Trophoblast cell (in vitro differentiated cells and primary cell): ENCODE measurements at regions not wholly inside any gene's neighbourhood (a gene's known extent, or its start where the extent isn't known, plus 50 kb on each side); places are given as distances from the start of the nearest gene placed in this dataset.

ENCODE experiments used
- DNase-seq, 2 donors: peaks; one replicate each; pipeline ENCODE4 v3.0.0-alpha.2; 2016
- H2AFZ ChIP-seq: 2 replicates; pipeline ENCODE4 v1.6.1; 2013; ENCODE audit warnings: low read length, moderate library complexity, mild to moderate bottlenecking; ENCODE audit not compliant: insufficient read depth, poor library complexity
- H2AK5ac ChIP-seq: 2 replicates; pipeline ENCODE4 v1.6.1; 2013; ENCODE audit warnings: mild to moderate bottlenecking, low read length
- H2BK120ac ChIP-seq: 2 replicates; pipeline ENCODE4 v1.6.1; 2013; ENCODE audit warnings: low read length, mild to moderate bottlenecking, moderate library complexity; ENCODE audit not compliant: insufficient read depth, poor library complexity
- H2BK12ac ChIP-seq: 2 replicates; pipeline ENCODE4 v1.6.1; 2013; ENCODE audit warnings: mild to moderate bottlenecking, low read length, moderate library complexity
- H2BK5ac ChIP-seq: 2 replicates; pipeline ENCODE4 v1.6.1; 2013; ENCODE audit warnings: low read length, low read depth, moderate library complexity, mild to moderate bottlenecking; ENCODE audit not compliant: poor library complexity
- H3K14ac ChIP-seq: 2 replicates; pipeline ENCODE4 v1.6.1; 2013; ENCODE audit warnings: mild to moderate bottlenecking, low read length
- H3K18ac ChIP-seq: 2 replicates; pipeline ENCODE4 v1.6.1; 2013; ENCODE audit warnings: mild to moderate bottlenecking, low read length
- H3K23ac ChIP-seq: 2 replicates; pipeline ENCODE4 v1.6.1; 2013; ENCODE audit warnings: low read length
- H3K27ac ChIP-seq: 2 replicates; pipeline ENCODE4 v1.5.1; 2013; ENCODE audit warnings: low read depth, mild to moderate bottlenecking, inconsistent platforms, low read length, moderate library complexity
- H3K27me3 ChIP-seq: 2 replicates; pipeline ENCODE4 v1.6.1; 2013; ENCODE audit warnings: inconsistent platforms, mild to moderate bottlenecking, low read length, moderate library complexity; ENCODE audit not compliant: insufficient read depth
- H3K36me3 ChIP-seq, 2 experiments: 1 replicate in 1 of 2; 2 replicates in 1 of 2; pipeline ENCODE4 v1.6.1; 2013; ENCODE audit warnings: low read length in 2 of 2, mild to moderate bottlenecking in 2 of 2, moderate library complexity in 1 of 2; ENCODE audit not compliant: insufficient read depth in 2 of 2, control insufficient read depth in 1 of 2
- H3K4ac ChIP-seq: 2 replicates; pipeline ENCODE4 v1.6.1; 2013; ENCODE audit warnings: low read depth, mild to moderate bottlenecking, low read length, moderate library complexity
- H3K4me1 ChIP-seq, 2 experiments: 1 replicate in 1 of 2; 2 replicates in 1 of 2; pipeline ENCODE4 v1.6.1; 2013; ENCODE audit warnings: low read length in 2 of 2, mild to moderate bottlenecking in 2 of 2, moderate library complexity in 1 of 2; ENCODE audit not compliant: insufficient read depth in 2 of 2, control insufficient read depth in 1 of 2
- H3K4me2 ChIP-seq: 2 replicates; pipeline ENCODE4 v1.6.1; 2013; ENCODE audit warnings: inconsistent platforms, mild to moderate bottlenecking, low read length, moderate library complexity
- H3K4me3 ChIP-seq: 2 replicates; pipeline ENCODE4 v1.5.1; 2013; ENCODE audit warnings: mild to moderate bottlenecking, low read depth, low read length, inconsistent platforms
- H3K79me1 ChIP-seq: one replicate; pipeline ENCODE4 v1.6.1; 2013; ENCODE audit warnings: low read length
- H3K79me2 ChIP-seq: 2 replicates; pipeline ENCODE4 v1.6.1; 2013; ENCODE audit warnings: low read length, mild to moderate bottlenecking; ENCODE audit not compliant: control insufficient read depth, insufficient read depth, poor library complexity
- H3K9ac ChIP-seq: 2 replicates; pipeline ENCODE4 v1.6.1; 2013; ENCODE audit warnings: mild to moderate bottlenecking, low read length
- H3K9me3 ChIP-seq: 2 replicates; pipeline ENCODE4 v1.6.1; 2013; ENCODE audit warnings: low read depth, mild to moderate bottlenecking, control low read depth, inconsistent platforms, low read length; ENCODE audit not compliant: insufficient read depth
- H4K12ac ChIP-seq: 2 replicates; pipeline ENCODE4 v1.6.1; 2013; ENCODE audit warnings: low read depth, mild to moderate bottlenecking, low read length, moderate library complexity
- H4K8ac ChIP-seq: 2 replicates; pipeline ENCODE4 v1.6.1; 2013; ENCODE audit warnings: low read depth, mild to moderate bottlenecking, low read length, moderate library complexity
- H4K91ac ChIP-seq: one replicate; pipeline ENCODE4 v1.6.1; 2013; ENCODE audit warnings: low read depth, mild to moderate bottlenecking, low read length, moderate library complexity
- WGBS: extraction: QIAGEN DNeasy Blood & Tissue Kit; methylation state at CpG from one replicate; pipeline ENCODE4 v1.1.7; 2013; ENCODE audit warnings: missing lambda C conversion rate; ENCODE audit not compliant: insufficient read length, insufficient coverage; ENCODE audit errors: extremely low coverage; 5-methylcytosine and 5-hydroxymethylcytosine counted together

DNA sequence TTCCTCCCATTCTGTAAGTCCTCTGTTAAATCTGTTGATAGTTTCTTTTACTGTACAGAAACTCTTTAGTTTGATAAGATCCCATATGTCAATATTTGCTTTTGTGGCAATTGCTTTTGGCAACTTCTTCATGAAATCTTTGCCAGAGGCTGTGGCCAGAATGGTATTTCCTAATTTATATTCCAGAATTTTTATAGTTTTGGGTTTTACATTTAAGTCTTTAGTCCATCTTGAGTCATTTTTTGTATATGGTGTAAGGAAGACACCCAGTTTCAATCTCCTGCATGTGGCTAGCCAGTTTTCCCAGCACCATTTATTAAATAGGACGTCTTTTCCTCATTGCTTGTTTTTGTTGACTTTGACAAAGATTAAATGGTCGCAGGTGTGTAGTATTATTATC is 372.4 kb upstream of the CADM2 start:
- no peaks in the 10 kb centered on the region for H3K79me1 ChIP-seq
- H3K4me3 ChIP-seq: no peak overlapping the region
- no peaks in the 10 kb centered on the region for H3K9me3 ChIP-seq
- H3K9ac ChIP-seq: no peak overlapping the region
- DNase-seq: no peak
- no peaks in the 10 kb centered on the region for H3K79me2 ChIP-seq
- no peaks in the 10 kb centered on the region for H3K27me3 ChIP-seq
- H2BK12ac ChIP-seq: no peak overlapping the region
- no peak overlapping the region for H4K8ac ChIP-seq
- no peak overlapping the region for H2AFZ ChIP-seq
- no peak overlapping the region for H3K18ac ChIP-seq
- H4K91ac ChIP-seq: no peak overlapping the region
- no peak overlapping the region for H3K27ac ChIP-seq
- no peak overlapping the region for H2BK5ac ChIP-seq
- no peak overlapping the region for H4K12ac ChIP-seq
- H3K4me2 ChIP-seq: no peak overlapping the region
- H2AK5ac ChIP-seq: no peak overlapping the region
- no peak overlapping the region for H3K23ac ChIP-seq
- H3K36me3 ChIP-seq: no peaks in the 10 kb centered on the region
- WGBS: no CpG with 5 or more reads among the region's 2 CpGs
- H3K4ac ChIP-seq: no peak overlapping the region
- no peaks in the 10 kb centered on the region for H3K4me1 ChIP-seq
- no peak overlapping the region for H2BK120ac ChIP-seq
- H3K14ac ChIP-seq: no peak overlapping the region

GRCh38 chr3:84600703-84601225 is 358.0 kb upstream of the CADM2 start:
- H3K23ac ChIP-seq: no peak overlapping the region
- no peaks in the 10 kb centered on the region for H3K9me3 ChIP-seq
- H3K14ac ChIP-seq: no peak overlapping the region
- no peak overlapping the region for H3K4me2 ChIP-seq
- H3K79me1 ChIP-seq: no peaks in the 10 kb centered on the region
- H2AK5ac ChIP-seq: no peak overlapping the region
- H3K4me3 ChIP-seq: no peak overlapping the region
- H4K91ac ChIP-seq: no peak overlapping the region
- WGBS: no CpG with 5 or more reads among the region's 7 CpGs
- H3K4me1 ChIP-seq: no peaks in the 10 kb centered on the region
- H3K27ac ChIP-seq: no peak overlapping the region
- H3K36me3 ChIP-seq: no peaks in the 10 kb centered on the region
- no peak overlapping the region for H4K12ac ChIP-seq
- H3K9ac ChIP-seq: no peak overlapping the region
- H4K8ac ChIP-seq: no peak overlapping the region
- H2BK120ac ChIP-seq: no peak overlapping the region
- no peaks in the 10 kb centered on the region for H3K27me3 ChIP-seq
- no peak overlapping the region for H2BK12ac ChIP-seq
- no peaks in the 10 kb centered on the region for H3K79me2 ChIP-seq
- DNase-seq: no peak
- no peak overlapping the region for H3K18ac ChIP-seq
- H3K4ac ChIP-seq: no peak overlapping the region
- no peak overlapping the region for H2BK5ac ChIP-seq
- H2AFZ ChIP-seq: no peak overlapping the region

- no peak overlapping the region for H4K8ac ChIP-seq
- H3K18ac ChIP-seq: no peak overlapping the region
- H3K14ac ChIP-seq: no peak overlapping the region
- H2BK12ac ChIP-seq: no peak overlapping the region
- H3K4me3 ChIP-seq: no peak overlapping the region
- H3K4me1 ChIP-seq: no peaks in the 10 kb centered on the region
- no peak overlapping the region for H4K12ac ChIP-seq
- H3K27me3 ChIP-seq: no peaks in the 10 kb centered on the region
- no peaks in the 10 kb centered on the region for H3K79me1 ChIP-seq
- no peak overlapping the region for H3K4ac ChIP-seq
- H2BK120ac ChIP-seq: no peak overlapping the region
- H3K79me2 ChIP-seq: no peaks in the 10 kb centered on the region
- no CpG with 5 or more reads among the region's 2 CpGs for WGBS
- H2BK5ac ChIP-seq: no peak overlapping the region
- H3K23ac ChIP-seq: no peak overlapping the region
- no peaks in the 10 kb centered on the region for H3K36me3 ChIP-seq
- no peak for DNase-seq
- H3K9ac ChIP-seq: no peak overlapping the region
- no peak overlapping the region for H3K27ac ChIP-seq
- H3K4me2 ChIP-seq: no peak overlapping the region
- H2AFZ ChIP-seq: no peak overlapping the region
- no peak overlapping the region for H4K91ac ChIP-seq
- H3K9me3 ChIP-seq: no peaks in the 10 kb centered on the region
- no peak overlapping the region for H2AK5ac ChIP-seq
Observed at GRCh38 chr3:84601303-84601702, 357.5 kb upstream of the CADM2 start.

DNA sequence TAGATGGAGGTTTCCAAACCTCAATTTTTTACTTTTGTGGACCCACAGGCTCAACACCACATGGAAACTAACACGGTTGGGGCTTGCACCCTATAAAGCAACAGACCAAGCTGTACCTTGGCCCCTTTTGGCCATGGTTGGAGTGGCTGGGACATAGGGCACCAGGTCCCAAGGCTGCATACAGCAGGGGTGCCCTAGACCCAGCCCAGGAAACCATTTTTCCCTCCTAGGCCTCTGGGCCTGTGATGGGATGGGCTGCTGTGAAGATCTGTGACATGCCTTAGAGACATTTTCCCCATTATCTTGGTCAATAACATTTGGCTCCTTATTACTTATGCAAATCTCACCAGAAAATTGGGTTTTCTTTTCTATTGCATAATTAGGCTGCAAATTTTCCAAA is 337.0 kb upstream of the CADM2 start:
- Histone ChIP-seq H3K9me3 (peaks cover 2% of the 10 kb centered on the region), H3K27ac (no peak overlapping the region)

More for the DNA sequence above, 337.0 kb upstream of the CADM2 start:
- H3K79me2 ChIP-seq: no peaks in the 10 kb centered on the region
- no peak overlapping the region for H3K4me3 ChIP-seq
- DNase-seq: no peak
- no peak overlapping the region for H3K23ac ChIP-seq
- H3K79me1 ChIP-seq: no peaks in the 10 kb centered on the region
- no peak overlapping the region for H4K12ac ChIP-seq
- no peak overlapping the region for H2AK5ac ChIP-seq
- H3K36me3 ChIP-seq: no peaks in the 10 kb centered on the region
- H2BK12ac ChIP-seq: no peak overlapping the region
- H2BK5ac ChIP-seq: no peak overlapping the region
- H3K4me1 ChIP-seq: no peaks in the 10 kb centered on the region
- no peak overlapping the region for H2AFZ ChIP-seq
- no peak overlapping the region for H3K4me2 ChIP-seq
- no peak overlapping the region for H3K14ac ChIP-seq
- no peak overlapping the region for H3K4ac ChIP-seq
- no CpG with 5 or more reads among the region's 1 CpG for WGBS
- H3K27me3 ChIP-seq: no peaks in the 10 kb centered on the region
- no peak overlapping the region for H2BK120ac ChIP-seq
- no peak overlapping the region for H4K8ac ChIP-seq
- H3K18ac ChIP-seq: no peak overlapping the region
- no peak overlapping the region for H4K91ac ChIP-seq
- H3K9ac ChIP-seq: no peak overlapping the region
